Activated gamma-delta T cell treated with Interleukin-2 at 50 U/mL for 16 hours (primary cell): ENCODE measurements at regions not wholly inside any gene's neighbourhood (a gene's known extent, or its start where the extent isn't known, plus 50 kb on each side); places are given as distances from the start of the nearest gene placed in this dataset.
A peak's percentile ranks its signal among the peaks of the same experiment; 100 is the strongest.

Experiments used
- DNase-seq: peaks from one replicate; pipeline ENCODE4 v3.0.0-alpha.2; 2020

GRCh38 chr7:26954951-26955350 is 90.6 kb upstream of the SKAP2 start:
- DNase-seq: no peak

- no peak for DNase-seq
These were observed 87.1 kb upstream of the SKAP2 start for GRCh38 chr7:26951407-26951950.

GRCh38 chr7:26950889-26951288 is 86.5 kb upstream of the SKAP2 start:
- DNase-seq: no peak

GRCh38 chr7:26949319-26949718 is 84.9 kb upstream of the SKAP2 start:
- no peak for DNase-seq

GRCh38 chr7:26948617-26949118 is 84.3 kb upstream of the SKAP2 start:
- no peak for DNase-seq

GRCh38 chr7:26944501-26945358 is 80.3 kb upstream of the SKAP2 start:
- no peak for DNase-seq

GRCh38 chr7:26937939-26938623 is 73.7 kb upstream of the SKAP2 start:
- no peak for DNase-seq

- DNase-seq: no peak
These were observed 72.9 kb upstream of the SKAP2 start for GRCh38 chr7:26937306-26937705.

- DNase-seq: peak; percentile 6
These were observed 68.2 kb upstream of the SKAP2 start for GRCh38 chr7:26932616-26933015.

GRCh38 chr7:26930845-26931244 is 66.5 kb upstream of the SKAP2 start:
- DNase-seq: no peak

- DNase-seq: no peak
These were observed 65.8 kb upstream of the SKAP2 start for GRCh38 chr7:26930201-26930600.

GRCh38 chr7:26928703-26929347 is 64.4 kb upstream of the SKAP2 start:
- no peak for DNase-seq

GRCh38 chr7:26925768-26926167 is 61.4 kb upstream of the SKAP2 start:
- DNase-seq: no peak

- DNase-seq: no peak
These were observed 59.9 kb upstream of the SKAP2 start for GRCh38 chr7:26924149-26924767.

GRCh38 chr7:26919906-26920493 is 55.6 kb upstream of the SKAP2 start:
- DNase-seq: no peak

GRCh38 chr7:26918241-26918640 is 53.9 kb upstream of the SKAP2 start:
- DNase-seq: no peak

- DNase-seq: no peak
These were observed 52.5 kb upstream of the SKAP2 start for GRCh38 chr7:26916779-26917320.

GRCh38 chr7:26916336-26916735 is 51.9 kb upstream of the SKAP2 start:
- DNase-seq: no peak
